Stimulated activated CD4-positive, alpha-beta T cell treated with anti-CD3 and anti-CD28 coated beads, Interleukin-1b, Interleukin-23, amount 100 ng/mL, for 1 hour (primary cell): ENCODE measurements at regions not wholly inside any gene's neighbourhood (a gene's known extent, or its start where the extent isn't known, plus 50 kb on each side); places are given as distances from the start of the nearest gene placed in this dataset.

Source experiments
- DNase-seq, 2 donors: peaks; one replicate each; pipeline ENCODE4 v3.0.0-alpha.2; 2020; ENCODE audit warnings: low read depth in 2 of 2

GRCh38 chr12:108078428-108078827 is 50.7 kb upstream of the WSCD2 start:
- no peak for DNase-seq
